HEK293T (cell line): ENCODE measurements at regions not wholly inside any gene's neighbourhood (a gene's known extent, or its start where the extent isn't known, plus 50 kb on each side); places are given as distances from the start of the nearest gene placed in this dataset.

ENCODE experiments used
- L3MBTL2 ChIP-seq: fragments of 450-650 bp; conservative IDR thresholded peaks from 2 replicates; pipeline ENCODE4 v1.6.1; 2016; ENCODE audit warnings: mild to moderate bottlenecking
- SUZ12 ChIP-seq: fragments of 450-650 bp; IDR thresholded peaks from 2 replicates; pipeline ENCODE4 v1.6.1; 2016; ENCODE audit warnings: mild to moderate bottlenecking
- TF ChIP-seq, protein P1 (sequence below): fragments of 450-650 bp; IDR thresholded peaks from 2 replicates; pipeline ENCODE4 v1.6.1; 2016

DNA sequence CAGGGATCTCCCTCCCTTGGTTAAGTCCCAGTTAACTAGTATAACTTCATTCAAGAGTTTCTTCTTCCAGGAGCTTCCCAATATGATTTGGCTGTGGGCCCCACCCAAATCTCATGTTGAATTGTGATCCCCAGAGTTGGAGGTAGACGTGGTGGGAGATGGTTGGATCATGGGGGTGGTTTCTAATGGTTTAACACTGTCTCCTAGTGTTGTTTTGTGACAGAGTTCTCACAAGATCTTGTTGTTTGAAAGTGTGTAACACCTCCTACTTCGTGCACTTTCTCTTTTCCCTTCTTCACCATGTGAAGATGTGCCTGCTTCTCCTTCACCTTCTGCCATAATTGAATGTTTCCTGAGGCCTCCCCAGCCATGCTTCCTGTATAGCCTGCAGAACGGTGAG lies 251.8 kb upstream of the FGGY start:
- TF ChIP-seq, protein P1, sequence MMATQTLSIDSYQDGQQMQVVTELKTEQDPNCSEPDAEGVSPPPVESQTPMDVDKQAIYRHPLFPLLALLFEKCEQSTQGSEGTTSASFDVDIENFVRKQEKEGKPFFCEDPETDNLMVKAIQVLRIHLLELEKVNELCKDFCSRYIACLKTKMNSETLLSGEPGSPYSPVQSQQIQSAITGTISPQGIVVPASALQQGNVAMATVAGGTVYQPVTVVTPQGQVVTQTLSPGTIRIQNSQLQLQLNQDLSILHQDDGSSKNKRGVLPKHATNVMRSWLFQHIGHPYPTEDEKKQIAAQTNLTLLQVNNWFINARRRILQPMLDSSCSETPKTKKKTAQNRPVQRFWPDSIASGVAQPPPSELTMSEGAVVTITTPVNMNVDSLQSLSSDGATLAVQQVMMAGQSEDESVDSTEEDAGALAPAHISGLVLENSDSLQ = no peak
- TF ChIP-seq L3MBTL2 = no peak
- TF ChIP-seq SUZ12 = no peak
